Caco-2 (cell line): ENCODE measurements at regions not wholly inside any gene's neighbourhood (a gene's known extent, or its start where the extent isn't known, plus 50 kb on each side); places are given as distances from the start of the nearest gene placed in this dataset.

Source experiments
- BruUV-seq: library from RNA; stranded (reverse); fragments of 400-500 nt; replicated peaks from 2 replicates; lab custom pipeline; 2021; lab: Mats Ljungman, UMichigan
- CTCF ChIA-PET: fragments of 300-600 bp; sonication (Branson Sonifier 250); formaldehyde crosslinking; loops from one replicate; lab custom pipeline; 2022; ENCODE audit warnings: antibody characterized with exemption; lab: Charles Lee
- POLR2A ChIA-PET: fragments of 300-600 bp; sonication (Branson Sonifier 250); formaldehyde crosslinking; loops from one replicate; lab custom pipeline; 2022; ENCODE audit warnings: antibody characterized with exemption; lab: Charles Lee
- DNase-seq, 2 experiments: peaks; one replicate each; pipeline versions ENCODE4 v3.0.0 to v3.0.0-alpha.2; 2020 to 2022
- H3K27me3 ChIP-seq: replicated peaks from 2 replicates; pipeline ENCODE4 v1.6.0; 2011; ENCODE audit warnings: low read length; ENCODE audit not compliant: control insufficient read depth, insufficient read depth
- H3K36me3 ChIP-seq: 2 replicates; pipeline ENCODE4 v1.5.1; 2011; ENCODE audit warnings: low read length; ENCODE audit not compliant: control insufficient read depth, insufficient read depth
- H3K4me1 ChIP-seq: fragments of 250-450 bp; sonication (Bioruptor Pico); 2 replicates; pipeline ENCODE4 v1.5.1; 2020; ENCODE audit warnings: mild to moderate bottlenecking
- H3K4me3 ChIP-seq: 2 replicates; pipeline ENCODE4 v1.5.1; 2011; ENCODE audit warnings: low read depth, mild to moderate bottlenecking, control low read depth, low read length
- H3K9me3 ChIP-seq: fragments of 250-450 bp; sonication (Bioruptor Pico); 2 replicates; pipeline ENCODE4 v1.5.1; 2020; ENCODE audit warnings: mild to moderate bottlenecking, moderate library complexity
- H3K27ac Mint-ChIP-seq: one replicate; pipeline ENCODE4 v1.8.0; 2022; ENCODE audit warnings: mixed read lengths; ENCODE audit not compliant: unreplicated experiment
- H3K27me3 Mint-ChIP-seq: one replicate; pipeline ENCODE4 v1.8.0; 2022; ENCODE audit warnings: mixed read lengths; ENCODE audit not compliant: insufficient read depth, unreplicated experiment
- H3K36me3 Mint-ChIP-seq: one replicate; pipeline ENCODE4 v1.8.0; 2022; ENCODE audit warnings: mild to moderate bottlenecking, mixed read lengths; ENCODE audit not compliant: insufficient read depth, unreplicated experiment
- H3K4me1 Mint-ChIP-seq: one replicate; pipeline ENCODE4 v1.8.0; 2022; ENCODE audit warnings: low read depth, mixed read lengths; ENCODE audit not compliant: unreplicated experiment
- H3K4me3 Mint-ChIP-seq: one replicate; pipeline ENCODE4 v1.8.0; 2022; ENCODE audit warnings: mild to moderate bottlenecking, moderate library complexity, mixed read lengths; ENCODE audit not compliant: unreplicated experiment
- H3K9me3 Mint-ChIP-seq: one replicate; pipeline ENCODE4 v1.8.0; 2022; ENCODE audit warnings: mixed read lengths; ENCODE audit not compliant: unreplicated experiment
- intact Hi-C: fragments of 100-400 bp; cut with micrococcal nuclease; formaldehyde crosslinking; loops from one replicate; pipeline ENCODE4 v1.10.0; 2022; ENCODE audit not compliant: unreplicated experiment
- TF ChIP-seq, protein P1 (sequence below), 2 experiments: fragments of 200-600 bp in 1 of 2; IDR thresholded peaks; 1 replicate in 1 of 2; 2 replicates in 1 of 2; pipeline versions ENCODE4 v1.5.1 to v1.8.0; 2011 to 2022; ENCODE audit warnings: antibody characterized with exemption in 1 of 2, control low read depth in 1 of 2, inconsistent platforms in 1 of 2, low read depth in 1 of 2, low read length in 1 of 2, mild to moderate bottlenecking in 1 of 2, moderate library complexity in 1 of 2; ENCODE audit not compliant: insufficient read depth in 1 of 2, severe bottlenecking in 1 of 2, unreplicated experiment in 1 of 2

DNA sequence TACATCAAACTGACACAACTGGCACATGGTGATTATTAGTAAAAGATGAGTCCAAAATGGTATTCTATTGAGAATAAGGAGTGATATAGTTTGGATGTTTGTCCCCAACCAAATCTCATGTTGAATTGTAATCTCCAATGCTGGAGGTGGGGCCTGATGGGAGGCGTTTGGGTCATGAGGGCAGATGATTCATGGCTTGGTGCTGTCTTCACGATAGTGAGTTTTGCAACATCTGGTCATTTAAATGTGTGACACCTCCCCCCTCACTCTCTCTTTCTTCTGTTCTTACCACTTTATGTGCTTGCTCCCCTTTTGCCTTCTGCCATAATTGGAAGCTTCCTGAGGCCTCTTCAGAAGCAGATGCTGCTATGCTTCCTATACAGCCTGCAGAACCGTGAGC lies 90.6 kb downstream of the RSL24D1 start:
- no peaks in the 10 kb centered on the region for H3K4me1 Mint-ChIP-seq
- intact Hi-C loops = loop anchor here (5.0 kb wide), 2 partner anchors 149 to 1144 kb away; no protein-coding TSS in a partner anchor

DNA sequence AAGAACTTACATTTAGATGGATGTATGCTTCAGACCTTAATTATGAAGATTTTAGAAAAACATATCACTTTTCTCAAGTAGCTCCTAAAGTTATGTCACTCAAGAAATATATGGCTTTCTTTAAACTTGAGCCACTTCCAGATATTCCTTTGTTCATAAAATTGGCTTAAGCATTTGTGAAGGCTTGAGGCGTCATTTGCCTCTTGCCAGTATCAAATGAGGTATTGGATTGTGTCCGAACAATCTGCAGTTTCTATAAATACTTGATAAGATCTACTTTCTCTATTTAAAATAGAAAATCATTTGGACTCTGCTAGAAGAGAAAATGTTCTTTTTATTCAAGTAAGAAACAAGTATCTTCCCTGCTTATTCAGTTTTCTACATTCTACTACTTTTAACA lies 102.6 kb downstream of the RSL24D1 start:
- no peaks in the 10 kb centered on the region for H3K27me3 ChIP-seq
- H3K27ac Mint-ChIP-seq = no peak overlapping the region
- H3K36me3 ChIP-seq = no peaks in the 10 kb centered on the region
- intact Hi-C loops = no loop called here
- H3K4me1 Mint-ChIP-seq = no peaks in the 10 kb centered on the region
- TF ChIP-seq, protein P1, sequence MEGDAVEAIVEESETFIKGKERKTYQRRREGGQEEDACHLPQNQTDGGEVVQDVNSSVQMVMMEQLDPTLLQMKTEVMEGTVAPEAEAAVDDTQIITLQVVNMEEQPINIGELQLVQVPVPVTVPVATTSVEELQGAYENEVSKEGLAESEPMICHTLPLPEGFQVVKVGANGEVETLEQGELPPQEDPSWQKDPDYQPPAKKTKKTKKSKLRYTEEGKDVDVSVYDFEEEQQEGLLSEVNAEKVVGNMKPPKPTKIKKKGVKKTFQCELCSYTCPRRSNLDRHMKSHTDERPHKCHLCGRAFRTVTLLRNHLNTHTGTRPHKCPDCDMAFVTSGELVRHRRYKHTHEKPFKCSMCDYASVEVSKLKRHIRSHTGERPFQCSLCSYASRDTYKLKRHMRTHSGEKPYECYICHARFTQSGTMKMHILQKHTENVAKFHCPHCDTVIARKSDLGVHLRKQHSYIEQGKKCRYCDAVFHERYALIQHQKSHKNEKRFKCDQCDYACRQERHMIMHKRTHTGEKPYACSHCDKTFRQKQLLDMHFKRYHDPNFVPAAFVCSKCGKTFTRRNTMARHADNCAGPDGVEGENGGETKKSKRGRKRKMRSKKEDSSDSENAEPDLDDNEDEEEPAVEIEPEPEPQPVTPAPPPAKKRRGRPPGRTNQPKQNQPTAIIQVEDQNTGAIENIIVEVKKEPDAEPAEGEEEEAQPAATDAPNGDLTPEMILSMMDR (IDR thresholded peaks at IDR 0.05; ENCODE audit: insufficient read depth in 1 of 2, low read depth in 1 of 2, low read length in 1 of 2, severe bottlenecking in 1 of 2, unreplicated experiment in 1 of 2) = no peak
- CTCF ChIA-PET = no interaction called here
- H3K4me3 ChIP-seq = no peak overlapping the region
- no peaks in the 10 kb centered on the region for H3K9me3 Mint-ChIP-seq
- DNase-seq = no peak
- POLR2A ChIA-PET = no interaction called here
- peaks cover 14% of the 10 kb centered on the region for H3K27me3 Mint-ChIP-seq
- no peaks in the 10 kb centered on the region for H3K9me3 ChIP-seq
- no peak overlapping the region for H3K4me3 Mint-ChIP-seq
- no TSS peak for BruUV-seq
- no peaks in the 10 kb centered on the region for H3K4me1 ChIP-seq
- H3K36me3 Mint-ChIP-seq = no peaks in the 10 kb centered on the region

More for the DNA sequence above, 90.6 kb downstream of the RSL24D1 start:
- Histone ChIP-seq H3K4me3 (no peak overlapping the region), H3K36me3 (no peaks in the 10 kb centered on the region), H3K4me1 (no peaks in the 10 kb centered on the region), H3K9me3 (no peaks in the 10 kb centered on the region), H3K27me3 (no peaks in the 10 kb centered on the region)
- ChIA-PET POLR2A (no interaction called here), CTCF (no interaction called here)
- no peak overlapping the region for H3K27ac Mint-ChIP-seq
- H3K4me3 Mint-ChIP-seq = no peak overlapping the region
- TF ChIP-seq, protein P1 (IDR thresholded peaks at IDR 0.05; ENCODE audit: insufficient read depth in 1 of 2, low read depth in 1 of 2, low read length in 1 of 2, severe bottlenecking in 1 of 2, unreplicated experiment in 1 of 2) = no peak
- no peaks in the 10 kb centered on the region for H3K36me3 Mint-ChIP-seq
- peaks cover 10% of the 10 kb centered on the region for H3K27me3 Mint-ChIP-seq
- H3K9me3 Mint-ChIP-seq = no peaks in the 10 kb centered on the region
- DNase-seq = no peak
- no TSS peak for BruUV-seq

DNA sequence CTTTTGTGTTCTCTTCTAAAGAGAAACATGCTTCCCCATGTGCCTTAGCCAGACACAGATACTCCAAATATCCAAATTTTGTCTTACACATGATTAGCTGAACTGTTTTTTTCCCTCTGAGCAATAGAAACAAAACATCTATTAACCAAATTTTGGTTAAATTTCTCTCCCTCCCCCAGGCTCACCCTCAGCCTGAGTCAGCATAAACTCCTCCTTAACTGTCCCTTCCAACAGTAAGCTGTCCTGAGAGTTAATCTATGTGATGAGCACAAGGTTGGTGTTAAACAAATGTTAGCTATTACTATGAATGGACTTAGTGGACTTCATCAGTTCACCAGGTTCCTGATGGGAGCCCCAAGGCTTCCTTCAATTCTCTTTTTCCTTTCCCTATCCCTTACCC lies 108.5 kb downstream of the RSL24D1 start:
- H3K27ac Mint-ChIP-seq = no peak overlapping the region
- ChIA-PET POLR2A (no interaction called here), CTCF (no interaction called here)
- no peak overlapping the region for H3K4me3 Mint-ChIP-seq
- no peak overlapping the region for H3K4me3 ChIP-seq
- H3K27me3 Mint-ChIP-seq = peaks cover 9% of the 10 kb centered on the region
- BruUV-seq = no TSS peak
- no peaks in the 10 kb centered on the region for H3K9me3 ChIP-seq
- H3K4me1 ChIP-seq = no peaks in the 10 kb centered on the region
- H3K4me1 Mint-ChIP-seq = no peaks in the 10 kb centered on the region
- H3K27me3 ChIP-seq = no peaks in the 10 kb centered on the region
- no peak for DNase-seq
- TF ChIP-seq, protein P1 (IDR thresholded peaks at IDR 0.05; ENCODE audit: insufficient read depth in 1 of 2, low read depth in 1 of 2, low read length in 1 of 2, severe bottlenecking in 1 of 2, unreplicated experiment in 1 of 2) = no peak
- intact Hi-C loops = no loop called here
- no peaks in the 10 kb centered on the region for H3K36me3 Mint-ChIP-seq
- no peaks in the 10 kb centered on the region for H3K9me3 Mint-ChIP-seq
- H3K36me3 ChIP-seq = no peaks in the 10 kb centered on the region
